GM10266 (cell line): ENCODE measurements at regions not wholly inside any gene's neighbourhood (a gene's known extent, or its start where the extent isn't known, plus 50 kb on each side); places are given as distances from the start of the nearest gene placed in this dataset.

Experiments
- DNase-seq: peaks from one replicate; pipeline ENCODE4 v3.0.0; 2012; ENCODE audit errors: extremely low spot score
- CTCF ChIP-seq: IDR thresholded peaks from 2 replicates; pipeline ENCODE4 v1.5.1; 2012; ENCODE audit warnings: mild to moderate bottlenecking, low read depth; ENCODE audit not compliant: control insufficient read depth, insufficient read depth; ENCODE audit errors: missing control alignments

GRCh38 chr1:81547912-81548303 is 252.8 kb upstream of the ADGRL2 start:
- DNase-seq = peak; percentile 13
- TF ChIP-seq CTCF = no peak

- DNase-seq = no peak
- no peak for TF ChIP-seq CTCF
Measured at GRCh38 chr1:81547261-81547911, 253.3 kb upstream of the ADGRL2 start.

- DNase-seq = no peak
- TF ChIP-seq CTCF = no peak
Measured at GRCh38 chr1:81545734-81546133, 255.0 kb upstream of the ADGRL2 start.

GRCh38 chr1:81543764-81544163 is 257.0 kb upstream of the ADGRL2 start:
- DNase-seq = no peak
- TF ChIP-seq CTCF = no peak

- TF ChIP-seq CTCF = no peak
- no peak for DNase-seq
Measured at GRCh38 chr1:81542196-81542595, 258.5 kb upstream of the ADGRL2 start.

DNA sequence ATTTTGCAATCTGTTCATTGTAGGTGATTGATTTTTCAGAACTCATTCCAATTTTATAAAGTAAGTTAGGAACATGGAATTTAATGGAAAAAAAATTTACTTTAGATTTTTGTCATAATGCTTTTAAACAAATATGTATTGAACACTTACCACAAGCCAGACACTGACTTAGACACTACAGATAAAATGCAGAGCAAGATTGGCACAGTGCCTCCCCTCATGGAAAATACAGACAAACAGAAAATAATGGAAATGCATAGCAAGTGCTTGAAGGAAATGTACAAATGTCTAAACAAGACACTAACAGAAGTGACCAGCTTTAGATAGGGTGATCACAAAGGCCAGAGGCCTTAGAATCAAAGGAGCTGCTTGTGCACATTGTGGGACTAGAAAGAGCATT is 260.5 kb upstream of the ADGRL2 start:
- no peak for TF ChIP-seq CTCF
- no peak for DNase-seq

- no peak for TF ChIP-seq CTCF
- DNase-seq = no peak
Measured at GRCh38 chr1:81529014-81529413, 271.7 kb upstream of the ADGRL2 start.
